H9 (cell line): ENCODE measurements at regions not wholly inside any gene's neighbourhood (a gene's known extent, or its start where the extent isn't known, plus 50 kb on each side); places are given as distances from the start of the nearest gene placed in this dataset.

Source experiments
- DNase-seq: peaks from one replicate; pipeline ENCODE4 v3.0.0-alpha.2; 2017
- H2AFZ ChIP-seq: one replicate; pipeline ENCODE4 v1.6.1; 2013; ENCODE audit warnings: mild to moderate bottlenecking, low read length, control low read depth, moderate library complexity
- H2AK5ac ChIP-seq: 2 replicates; pipeline ENCODE4 v1.6.1; 2013; ENCODE audit warnings: low read length, control low read depth, mixed read lengths; ENCODE audit not compliant: insufficient read length
- H2BK120ac ChIP-seq: one replicate; pipeline ENCODE4 v1.6.1; 2013; ENCODE audit warnings: low read depth, mild to moderate bottlenecking, low read length, control low read depth, inconsistent platforms; ENCODE audit not compliant: poor library complexity, severe bottlenecking
- H2BK12ac ChIP-seq: 2 replicates; pipeline ENCODE4 v1.6.1; 2013; ENCODE audit warnings: low read length, control low read depth, mixed read lengths, low read depth; ENCODE audit not compliant: insufficient read length
- H2BK15ac ChIP-seq: 2 replicates; pipeline ENCODE4 v1.6.1; 2013; ENCODE audit warnings: low read depth, low read length, control low read depth
- H2BK20ac ChIP-seq: one replicate; pipeline ENCODE4 v1.6.1; 2013; ENCODE audit warnings: low read depth, mild to moderate bottlenecking, low read length, control low read depth, inconsistent platforms; ENCODE audit not compliant: poor library complexity, severe bottlenecking
- H2BK5ac ChIP-seq: 2 replicates; pipeline ENCODE4 v1.6.1; 2013; ENCODE audit warnings: low read length, control low read depth, mixed read lengths; ENCODE audit not compliant: insufficient read length
- H3K14ac ChIP-seq: 2 replicates; pipeline ENCODE4 v1.6.1; 2013; ENCODE audit warnings: low read length, control low read depth; ENCODE audit not compliant: insufficient read depth
- H3K18ac ChIP-seq: 2 replicates; pipeline ENCODE4 v1.6.1; 2013; ENCODE audit warnings: low read depth, mild to moderate bottlenecking, mixed read lengths, low read length, control low read depth; ENCODE audit not compliant: insufficient read length
- H3K23ac ChIP-seq: 2 replicates; pipeline ENCODE4 v1.6.1; 2013; ENCODE audit warnings: low read length, control low read depth, mixed read lengths, low read depth; ENCODE audit not compliant: insufficient read length
- H3K23me2 ChIP-seq: 2 replicates; pipeline ENCODE4 v1.6.1; 2013; ENCODE audit warnings: low read depth, mild to moderate bottlenecking, mixed read lengths, low read length, control low read depth; ENCODE audit not compliant: insufficient read length, poor library complexity, severe bottlenecking
- H3K27ac ChIP-seq: 2 replicates; pipeline ENCODE4 v1.5.1; 2013; ENCODE audit warnings: low read length, control low read depth, mixed read lengths, low read depth; ENCODE audit not compliant: insufficient read length
- H3K27me3 ChIP-seq: 2 replicates; pipeline ENCODE4 v1.6.1; 2013; ENCODE audit warnings: low read length, control low read depth, inconsistent platforms; ENCODE audit not compliant: insufficient read depth
- H3K4ac ChIP-seq: 2 replicates; pipeline ENCODE4 v1.6.1; 2013; ENCODE audit warnings: low read depth, mild to moderate bottlenecking, control low read depth, inconsistent platforms, low read length, moderate library complexity
- H3K4me1 ChIP-seq: 2 replicates; pipeline ENCODE4 v1.6.1; 2013; ENCODE audit warnings: low read length, control low read depth, inconsistent platforms; ENCODE audit not compliant: insufficient read depth
- H3K4me2 ChIP-seq: 2 replicates; pipeline ENCODE4 v1.6.1; 2013; ENCODE audit warnings: low read length, control low read depth, mixed read lengths; ENCODE audit not compliant: insufficient read length, insufficient read depth
- H3K56ac ChIP-seq: 2 replicates; pipeline ENCODE4 v1.6.1; 2013; ENCODE audit warnings: low read depth, mild to moderate bottlenecking, mixed read lengths, low read length, control low read depth; ENCODE audit not compliant: insufficient read length
- H3K79me1 ChIP-seq: 2 replicates; pipeline ENCODE4 v1.6.1; 2013; ENCODE audit warnings: low read depth, mild to moderate bottlenecking, moderate library complexity, low read length, control low read depth, inconsistent platforms; ENCODE audit not compliant: insufficient read depth, poor library complexity, severe bottlenecking
- H3K79me2 ChIP-seq: 2 replicates; pipeline ENCODE4 v1.6.1; 2013; ENCODE audit warnings: low read length, control low read depth, inconsistent platforms; ENCODE audit not compliant: insufficient read depth
- H3K9ac ChIP-seq: 2 replicates; pipeline ENCODE4 v1.6.1; 2013; ENCODE audit warnings: low read length, control low read depth, mixed read lengths; ENCODE audit not compliant: insufficient read length; ENCODE audit errors: extremely low read depth
- H3K9me3 ChIP-seq: one replicate; pipeline ENCODE4 v1.6.1; 2013; ENCODE audit warnings: low read depth, low read length, inconsistent platforms; ENCODE audit not compliant: control insufficient read depth
- H3T11ph ChIP-seq: one replicate; pipeline ENCODE4 v1.6.1; 2013; ENCODE audit warnings: mild to moderate bottlenecking, low read length, control low read depth, inconsistent platforms
- H4K20me1 ChIP-seq: one replicate; pipeline ENCODE4 v1.6.1; 2013; ENCODE audit not compliant: control insufficient read depth, insufficient read length, insufficient read depth
- H4K5ac ChIP-seq: 2 replicates; pipeline ENCODE4 v1.6.1; 2013; ENCODE audit warnings: low read depth, mild to moderate bottlenecking, mixed read lengths, low read length, control low read depth; ENCODE audit not compliant: insufficient read length
- H4K8ac ChIP-seq: replicated peaks from 2 replicates; pipeline ENCODE4 v1.6.1; 2013; ENCODE audit warnings: low read length, control low read depth, mixed read lengths, low read depth; ENCODE audit not compliant: insufficient read length
- H4K91ac ChIP-seq: 2 replicates; pipeline ENCODE4 v1.6.1; 2013; ENCODE audit warnings: low read depth, mild to moderate bottlenecking, moderate library complexity, mixed read lengths, low read length, control low read depth; ENCODE audit not compliant: insufficient read length
- H3K27ac Mint-ChIP-seq, 3 experiments: 2 replicates in 2 of 3; 3 replicates in 1 of 3; pipeline ENCODE4 v1.8.0; 2020 to 2021; ENCODE audit warnings: mixed read lengths in 3 of 3, mild to moderate bottlenecking in 1 of 3, moderate library complexity in 1 of 3
- H3K27me3 Mint-ChIP-seq: 2 replicates; pipeline ENCODE4 v1.8.0; 2021; ENCODE audit warnings: low read depth, mild to moderate bottlenecking, moderate library complexity, mixed read lengths
- H3K36me3 Mint-ChIP-seq, 3 experiments: 2 replicates in 2 of 3; 3 replicates in 1 of 3; pipeline ENCODE4 v1.8.0; 2020 to 2021; ENCODE audit warnings: low read depth in 3 of 3, mixed read lengths in 3 of 3; ENCODE audit not compliant: insufficient read depth in 1 of 3
- H3K4me1 Mint-ChIP-seq, 2 experiments: 2 replicates each; pipeline ENCODE4 v1.8.0; 2020; ENCODE audit warnings: mixed read lengths in 2 of 2
- H3K4me3 Mint-ChIP-seq, 2 experiments: 2 replicates in 1 of 2; 3 replicates in 1 of 2; pipeline ENCODE4 v1.8.0; 2020 to 2021; ENCODE audit warnings: mild to moderate bottlenecking in 2 of 2, mixed read lengths in 2 of 2, moderate library complexity in 1 of 2
- H3K9me3 Mint-ChIP-seq, 2 experiments: 2 replicates in 1 of 2; 3 replicates in 1 of 2; pipeline ENCODE4 v1.8.0; 2020; ENCODE audit warnings: mild to moderate bottlenecking in 2 of 2, mixed read lengths in 2 of 2, moderate library complexity in 1 of 2
- WGBS: extraction: QIAGEN DNeasy Blood & Tissue Kit; methylation state at CpG from one replicate; pipeline ENCODE4 v1.1.7; 2013; ENCODE audit warnings: missing lambda C conversion rate, low lambda C conversion rate, mixed read lengths; ENCODE audit not compliant: insufficient read length; ENCODE audit errors: extremely low coverage; 5-methylcytosine and 5-hydroxymethylcytosine counted together
- TF ChIP-seq, protein P1 (sequence below): fragments of 200-600 bp; sonication (generic); conservative IDR thresholded peaks from 3 replicates; pipeline ENCODE4 v1.8.0; 2021; ENCODE audit warnings: antibody characterized with exemption, mild to moderate bottlenecking

DNA sequence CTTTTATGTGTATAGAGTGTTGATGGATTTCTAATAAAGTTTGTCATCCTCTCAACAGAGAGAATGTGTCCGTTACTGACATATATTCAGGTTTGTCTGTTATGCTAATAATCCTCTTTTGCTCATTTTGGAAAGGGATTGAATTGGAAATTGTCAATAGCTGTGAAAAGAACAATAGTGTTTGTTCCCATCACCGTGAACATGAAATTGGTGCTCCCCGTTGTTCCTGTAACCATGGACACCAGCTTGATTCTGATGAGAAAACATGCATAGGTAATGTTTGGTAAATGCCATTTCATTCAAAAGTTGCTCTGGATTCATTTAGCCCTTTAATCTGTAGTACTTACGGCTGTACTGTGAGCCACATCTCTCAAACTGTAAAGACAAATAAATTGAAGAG lies 707.0 kb upstream of the GOLIM4 start:
- no peaks in the 10 kb centered on the region for H3K36me3 Mint-ChIP-seq
- Histone ChIP-seq H3K4me1 (peaks cover 2% of the 10 kb centered on the region; the same call in 1 of the 2 replicates), H2BK15ac (no peak overlapping the region), H3K18ac (no peak overlapping the region), H3K27me3 (no peaks in the 10 kb centered on the region), H3K56ac (no peak overlapping the region), H3K4me2 (no peak overlapping the region), H3K23ac (no peak overlapping the region), H4K5ac (no peak overlapping the region), H2AFZ (no peak overlapping the region), H3K4ac (no peak overlapping the region), H3K79me2 (no peaks in the 10 kb centered on the region), H2AK5ac (no peak overlapping the region), H3K14ac (no peak overlapping the region), H3T11ph (no peak overlapping the region), H2BK12ac (no peak overlapping the region), H3K23me2 (no peaks in the 10 kb centered on the region), H4K20me1 (no peaks in the 10 kb centered on the region), H3K9ac (no peak overlapping the region), H2BK120ac (no peak overlapping the region), H2BK5ac (no peak overlapping the region), H3K27ac (no peak overlapping the region), H4K91ac (no peak overlapping the region), H2BK20ac (no peak overlapping the region), H3K79me1 (no peaks in the 10 kb centered on the region), H4K8ac (no peak overlapping the region), H3K9me3 (no peaks in the 10 kb centered on the region)
- no peaks in the 10 kb centered on the region for H3K9me3 Mint-ChIP-seq
- H3K27me3 Mint-ChIP-seq, result no peaks in the 10 kb centered on the region
- no peak overlapping the region for H3K4me3 Mint-ChIP-seq
- TF ChIP-seq, protein P1, sequence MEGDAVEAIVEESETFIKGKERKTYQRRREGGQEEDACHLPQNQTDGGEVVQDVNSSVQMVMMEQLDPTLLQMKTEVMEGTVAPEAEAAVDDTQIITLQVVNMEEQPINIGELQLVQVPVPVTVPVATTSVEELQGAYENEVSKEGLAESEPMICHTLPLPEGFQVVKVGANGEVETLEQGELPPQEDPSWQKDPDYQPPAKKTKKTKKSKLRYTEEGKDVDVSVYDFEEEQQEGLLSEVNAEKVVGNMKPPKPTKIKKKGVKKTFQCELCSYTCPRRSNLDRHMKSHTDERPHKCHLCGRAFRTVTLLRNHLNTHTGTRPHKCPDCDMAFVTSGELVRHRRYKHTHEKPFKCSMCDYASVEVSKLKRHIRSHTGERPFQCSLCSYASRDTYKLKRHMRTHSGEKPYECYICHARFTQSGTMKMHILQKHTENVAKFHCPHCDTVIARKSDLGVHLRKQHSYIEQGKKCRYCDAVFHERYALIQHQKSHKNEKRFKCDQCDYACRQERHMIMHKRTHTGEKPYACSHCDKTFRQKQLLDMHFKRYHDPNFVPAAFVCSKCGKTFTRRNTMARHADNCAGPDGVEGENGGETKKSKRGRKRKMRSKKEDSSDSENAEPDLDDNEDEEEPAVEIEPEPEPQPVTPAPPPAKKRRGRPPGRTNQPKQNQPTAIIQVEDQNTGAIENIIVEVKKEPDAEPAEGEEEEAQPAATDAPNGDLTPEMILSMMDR, result no peak
- H3K4me1 Mint-ChIP-seq, result peaks cover 29 to 30% of the 10 kb centered on the region in 2 experiments
- WGBS, result no CpG with 5 or more reads among the region's 4 CpGs
- H3K27ac Mint-ChIP-seq, result no peak overlapping the region
- no peak for DNase-seq
